MCF 10A (cell line): ENCODE measurements at regions not wholly inside any gene's neighbourhood (a gene's known extent, or its start where the extent isn't known, plus 50 kb on each side); places are given as distances from the start of the nearest gene placed in this dataset.

Experiments used
- BruUV-seq: library from RNA; stranded (reverse); fragments of 400-500 nt; replicated peaks from 2 replicates; lab custom pipeline; 2021; lab: Mats Ljungman, UMichigan
- CTCF ChIA-PET: fragments of 300-600 bp; sonication (Branson Sonifier 250); formaldehyde crosslinking; extraction: SDS; loops from one replicate; lab custom pipeline; 2021; ENCODE audit warnings: antibody characterized with exemption, inconsistent platforms; lab: Yijun Ruan, JAX
- POLR2A ChIA-PET: fragments of 300-600, 350-650 bp; sonication (Branson Sonifier 250); formaldehyde crosslinking; extraction: SDS; loops from one replicate; lab custom pipeline; 2020; ENCODE audit warnings: antibody characterized with exemption, inconsistent platforms; lab: Yijun Ruan, JAX
- DNase-seq: peaks from one replicate; pipeline ENCODE4 v3.0.0-alpha.2; 2018; ENCODE audit not compliant: unreplicated experiment
- H3K27ac Mint-ChIP-seq: one replicate; pipeline ENCODE4 v1.8.0; 2022; ENCODE audit warnings: mild to moderate bottlenecking, low read depth, mixed read lengths; ENCODE audit not compliant: unreplicated experiment
- H3K27me3 Mint-ChIP-seq: one replicate; pipeline ENCODE4 v1.8.0; 2022; ENCODE audit warnings: mixed read lengths; ENCODE audit not compliant: insufficient read depth, unreplicated experiment
- H3K36me3 Mint-ChIP-seq: one replicate; pipeline ENCODE4 v1.8.0; 2022; ENCODE audit warnings: mild to moderate bottlenecking, moderate library complexity, mixed read lengths; ENCODE audit not compliant: insufficient read depth, unreplicated experiment
- H3K4me1 Mint-ChIP-seq: one replicate; pipeline ENCODE4 v1.8.0; 2022; ENCODE audit warnings: mixed read lengths; ENCODE audit not compliant: insufficient read depth, unreplicated experiment
- H3K4me3 Mint-ChIP-seq: one replicate; pipeline ENCODE4 v1.8.0; 2022; ENCODE audit warnings: mild to moderate bottlenecking, moderate library complexity, mixed read lengths; ENCODE audit not compliant: unreplicated experiment
- H3K9me3 Mint-ChIP-seq: one replicate; pipeline ENCODE4 v1.8.0; 2022; ENCODE audit warnings: mixed read lengths; ENCODE audit not compliant: unreplicated experiment
- CTCF ChIP-seq: fragments of 200-600 bp; IDR thresholded peaks from one replicate; pipeline ENCODE4 v1.8.0; 2022; ENCODE audit warnings: antibody characterized with exemption, mild to moderate bottlenecking; ENCODE audit not compliant: unreplicated experiment
- intact Hi-C: fragments of 100-400 bp; cut with micrococcal nuclease; formaldehyde crosslinking; loops from 2 replicates; pipeline ENCODE4 v1.14.1; 2022

GRCh38 chr2:217165547-217165946 lies 305.7 kb upstream of the TNP1 start:
- ChIA-PET CTCF (interaction anchor here (0.5 to 3.9 kb wide), 31 partner anchors 8 to 647 kb away, joined by 3 to 59 read pairs (median 5); partner anchors contain the start of gene IGFBP5), POLR2A (no interaction called here)
- Mint-ChIP-seq H3K9me3 (no peaks in the 10 kb centered on the region), H3K4me1 (peaks cover 6% of the 10 kb centered on the region), H3K36me3 (no peaks in the 10 kb centered on the region), H3K27me3 (no peaks in the 10 kb centered on the region), H3K4me3 (no peak overlapping the region), H3K27ac (no peak overlapping the region)
- no TSS peak for BruUV-seq
- no peak for DNase-seq
- intact Hi-C loops = no loop called here
- TF ChIP-seq CTCF = no peak

- CTCF ChIA-PET = interaction anchor here (0.7 to 3.9 kb wide), 5 partner anchors 22 to 1845 kb away, joined by 3 to 59 read pairs (median 3); partner anchors contain the start of gene IGFBP5
Observed at GRCh38 chr2:217163987-217164386, 304.1 kb upstream of the TNP1 start.

GRCh38 chr2:217162533-217162932 lies 302.7 kb upstream of the TNP1 start:
- Mint-ChIP-seq H3K4me3 (no peak overlapping the region), H3K9me3 (no peaks in the 10 kb centered on the region), H3K4me1 (peaks cover 6% of the 10 kb centered on the region), H3K36me3 (no peaks in the 10 kb centered on the region), H3K27me3 (no peaks in the 10 kb centered on the region), H3K27ac (no peak overlapping the region)
- CTCF ChIA-PET = interaction anchor here (0.6 to 2.8 kb wide), 4 partner anchors 354 to 467 kb away, joined by 3 to 12 read pairs (median 4); partner anchors contain the start of gene IGFBP5
- no peak for TF ChIP-seq CTCF
- BruUV-seq = no TSS peak
- peak; percentile 30 for DNase-seq
- POLR2A ChIA-PET = no interaction called here
- intact Hi-C loops = no loop called here

More at GRCh38 chr2:217163987-217164386, 304.1 kb upstream of the TNP1 start:
- BruUV-seq = no TSS peak
- Mint-ChIP-seq H3K4me3 (no peak overlapping the region), H3K36me3 (no peaks in the 10 kb centered on the region), H3K27me3 (no peaks in the 10 kb centered on the region), H3K9me3 (no peaks in the 10 kb centered on the region), H3K27ac (no peak overlapping the region), H3K4me1 (peaks cover 6% of the 10 kb centered on the region)
- no peak for DNase-seq
- intact Hi-C loops = no loop called here
- POLR2A ChIA-PET = no interaction called here
- TF ChIP-seq CTCF = no peak

- H3K27ac Mint-ChIP-seq = no peak overlapping the region
- no peaks in the 10 kb centered on the region for H3K36me3 Mint-ChIP-seq
- H3K4me1 Mint-ChIP-seq = peaks cover 6% of the 10 kb centered on the region
- H3K27me3 Mint-ChIP-seq = no peaks in the 10 kb centered on the region
- H3K4me3 Mint-ChIP-seq = no peak overlapping the region
- no peaks in the 10 kb centered on the region for H3K9me3 Mint-ChIP-seq
- intact Hi-C loops = no loop called here
- no peak for DNase-seq
- TF ChIP-seq CTCF = no peak
- ChIA-PET POLR2A (interaction anchor here (1.0 kb wide), 1 partner anchor 479 kb away, joined by 4 read pairs; no protein-coding TSS in a partner anchor), CTCF (interaction anchor here (0.6 to 2.8 kb wide), 7 partner anchors 85 to 552 kb away, joined by 3 to 12 read pairs (median 3); no protein-coding TSS in a partner anchor)
- no TSS peak for BruUV-seq
Observed at GRCh38 chr2:217160978-217161973, 301.4 kb upstream of the TNP1 start.
